Activated T-cell treated with anti-CD3 and anti-CD28 coated beads for 4 hours (primary cell): ENCODE measurements at regions not wholly inside any gene's neighbourhood (a gene's known extent, or its start where the extent isn't known, plus 50 kb on each side); places are given as distances from the start of the nearest gene placed in this dataset.
"Not testable (repeated sequence)": the region's sequence is repeated elsewhere in the genome, so short reads cannot be mapped to it uniquely, and the experiment has no call there.

Source experiments
- DNase-seq: peaks from one replicate; pipeline ENCODE4 v3.0.0-alpha.2; 2020

DNA sequence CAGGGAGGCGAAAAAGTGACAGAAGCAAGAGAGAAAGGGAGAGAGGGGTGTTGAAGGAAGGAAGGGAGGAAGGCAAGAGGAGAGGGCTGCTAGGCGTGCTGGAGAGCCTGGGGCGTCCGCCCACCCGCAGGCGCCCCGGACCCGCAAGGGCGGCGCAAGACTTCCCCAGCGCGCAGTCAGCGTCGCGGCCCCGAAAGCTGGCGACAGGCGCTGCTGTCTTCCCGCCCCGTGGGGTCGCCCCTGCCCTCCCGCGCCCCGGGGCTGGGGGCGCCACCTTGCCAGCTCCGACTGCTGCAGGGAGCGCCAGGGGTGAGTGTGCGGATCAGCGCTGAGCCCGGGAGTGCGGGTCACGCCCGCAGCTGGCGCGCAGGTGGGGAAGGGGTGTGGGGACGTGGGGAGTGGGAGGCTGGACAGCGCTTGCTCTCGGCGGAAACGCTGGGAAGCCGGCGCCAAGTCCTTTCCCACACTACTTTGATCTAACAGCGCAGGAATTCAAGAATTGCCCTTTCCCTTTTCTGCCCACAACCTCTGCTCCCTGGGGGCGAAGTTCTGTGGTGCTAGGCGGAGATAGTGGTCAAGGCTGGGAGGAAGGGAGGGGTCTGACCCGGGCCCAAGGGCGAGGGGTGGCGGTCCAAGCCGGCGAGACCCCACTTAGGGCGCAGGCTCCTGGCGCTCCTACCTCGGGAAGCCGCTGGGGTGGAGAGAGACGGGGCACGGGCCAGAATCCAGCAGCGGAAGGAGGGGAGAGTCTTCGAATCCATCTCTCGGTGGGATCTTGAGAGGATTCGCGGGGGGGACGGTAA lies 266.1 kb downstream of the CGGBP1 start, which contains the start of gene HTR1F:
Gene HTR1F (plus strand): TSS at position 173 of the 803 bp plus-strand sequence.
- no peak for DNase-seq

- DNase-seq = no peak
Measured at GRCh38 chr3:87792198-87792533, 266.6 kb downstream of the CGGBP1 start.

- DNase-seq = no peak
Measured at GRCh38 chr3:87791248-87792027, 267.4 kb downstream of the CGGBP1 start.

- DNase-seq = not testable (repeated sequence)
Measured at GRCh38 chr3:87789049-87789448, 269.8 kb downstream of the CGGBP1 start.

GRCh38 chr3:87788516-87788915 lies 270.3 kb downstream of the CGGBP1 start:
- no peak for DNase-seq

- no peak for DNase-seq
Measured at GRCh38 chr3:87780811-87781210, 278.0 kb downstream of the CGGBP1 start.

GRCh38 chr3:87778876-87779275 lies 279.9 kb downstream of the CGGBP1 start:
- no peak for DNase-seq

- no peak for DNase-seq
Measured at GRCh38 chr3:87771337-87772192, 287.2 kb downstream of the CGGBP1 start.

GRCh38 chr3:87766721-87767120 lies 292.1 kb downstream of the CGGBP1 start:
- DNase-seq = no peak

DNA sequence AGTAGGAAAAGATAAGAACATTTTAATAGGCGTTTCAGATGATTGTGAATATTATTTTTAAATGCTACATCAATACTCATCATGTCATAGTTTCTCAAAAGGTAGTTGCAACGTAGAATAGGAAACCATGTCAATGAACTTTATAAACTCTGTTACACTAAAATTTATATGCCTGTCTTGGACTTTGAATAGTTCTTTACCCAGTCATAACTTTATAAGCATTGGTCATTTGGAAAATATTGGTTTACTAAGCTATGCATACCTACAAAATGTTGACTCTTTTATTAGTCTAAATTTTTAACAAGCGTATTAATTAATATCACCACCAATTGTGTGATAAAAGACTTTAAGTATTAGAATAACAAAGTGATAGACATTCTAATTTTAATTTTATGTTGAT lies 293.5 kb downstream of the CGGBP1 start:
- DNase-seq = no peak

- no peak for DNase-seq
Measured at GRCh38 chr3:87761795-87762194, 297.0 kb downstream of the CGGBP1 start.

DNA sequence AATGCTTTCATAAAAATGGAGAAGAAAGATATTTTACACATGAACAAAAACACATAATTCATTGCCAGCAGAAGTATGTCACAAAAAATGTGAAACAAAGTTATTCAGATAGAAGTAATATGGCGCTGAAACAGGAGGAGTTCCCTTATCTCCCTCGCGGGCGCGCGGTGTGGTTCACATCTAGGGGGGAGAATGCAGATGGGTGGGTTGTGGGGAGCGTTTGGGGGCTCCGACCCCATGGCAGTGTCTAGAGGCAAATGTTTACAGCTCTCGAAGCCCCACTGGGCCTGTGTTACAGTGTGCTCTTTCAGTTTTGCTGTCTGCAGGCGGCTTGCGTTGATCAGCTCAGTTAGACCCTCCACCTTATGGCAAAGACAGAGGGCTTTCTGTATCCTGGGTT lies 297.5 kb downstream of the CGGBP1 start:
- no peak for DNase-seq

- no peak for DNase-seq
Measured at GRCh38 chr3:87756616-87757015, 302.2 kb downstream of the CGGBP1 start.

- DNase-seq = no peak
Measured at GRCh38 chr3:87755852-87756251, 303.0 kb downstream of the CGGBP1 start.

DNA sequence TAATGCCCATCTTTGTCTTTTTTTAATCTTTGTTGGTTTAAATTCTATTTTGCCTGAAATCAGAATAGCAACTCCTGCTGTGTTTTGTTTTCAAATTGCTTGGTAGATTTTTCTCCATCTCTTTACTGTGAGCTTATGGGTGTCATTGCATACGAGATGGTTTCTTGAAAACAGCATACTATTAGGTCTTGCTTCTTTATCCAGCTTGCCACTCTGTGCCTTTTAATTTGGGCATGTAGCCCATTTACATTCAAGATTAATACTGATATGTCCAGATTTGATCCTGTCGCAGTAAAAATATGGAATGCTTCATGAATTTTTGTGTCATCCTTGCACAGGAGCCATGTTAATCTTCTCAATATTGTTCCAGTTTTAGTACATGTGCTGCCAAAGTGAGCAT lies 316.6 kb downstream of the CGGBP1 start:
- DNase-seq = no peak

DNA sequence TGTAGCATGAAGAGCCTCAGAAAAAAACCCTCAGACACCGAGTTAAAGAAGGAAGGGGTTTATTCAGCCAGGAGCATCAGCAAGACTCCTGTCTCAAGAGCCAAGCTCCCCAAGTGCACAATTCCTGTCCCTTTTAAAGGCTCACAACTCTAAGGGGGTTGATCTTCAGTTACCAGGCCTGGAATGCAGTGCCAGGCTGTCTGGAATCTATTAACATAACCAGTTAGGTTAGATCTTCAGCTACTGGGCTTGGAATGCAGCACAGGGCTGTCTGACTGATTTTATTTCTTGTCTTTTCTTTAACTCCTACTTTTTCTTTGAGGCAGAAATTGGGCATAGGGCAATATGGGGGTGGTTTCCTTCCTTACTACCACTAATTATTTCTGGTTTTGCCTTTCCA lies 317.9 kb downstream of the CGGBP1 start:
- not testable (repeated sequence) for DNase-seq

GRCh38 chr3:87737817-87738216 lies 321.0 kb downstream of the CGGBP1 start:
- not testable (repeated sequence) for DNase-seq

GRCh38 chr3:87733671-87734367 lies 325.0 kb downstream of the CGGBP1 start:
- no peak for DNase-seq

DNA sequence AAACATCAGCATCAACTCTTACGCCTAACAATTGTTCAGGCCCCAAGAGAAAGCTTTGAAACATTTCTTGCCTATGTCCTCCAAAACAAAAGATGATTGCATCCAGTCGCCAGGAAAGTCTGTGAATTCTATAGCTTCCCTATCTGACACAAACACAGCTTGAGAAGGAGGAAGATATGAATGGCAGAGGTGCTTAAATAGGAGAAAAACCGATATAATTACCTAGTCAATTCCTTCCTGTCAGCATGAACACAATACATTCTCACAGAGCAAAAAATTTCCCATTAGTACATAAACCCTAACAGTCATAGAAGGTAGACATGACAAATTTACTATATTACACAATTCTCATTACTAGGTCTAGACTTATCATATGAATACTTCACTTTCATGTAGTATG lies 326.5 kb downstream of the CGGBP1 start:
- no peak for DNase-seq

GRCh38 chr3:87727783-87728182 lies 331.0 kb downstream of the CGGBP1 start:
- no peak for DNase-seq

- no peak for DNase-seq
Measured at GRCh38 chr3:87719060-87719459, 339.7 kb downstream of the CGGBP1 start.

DNA sequence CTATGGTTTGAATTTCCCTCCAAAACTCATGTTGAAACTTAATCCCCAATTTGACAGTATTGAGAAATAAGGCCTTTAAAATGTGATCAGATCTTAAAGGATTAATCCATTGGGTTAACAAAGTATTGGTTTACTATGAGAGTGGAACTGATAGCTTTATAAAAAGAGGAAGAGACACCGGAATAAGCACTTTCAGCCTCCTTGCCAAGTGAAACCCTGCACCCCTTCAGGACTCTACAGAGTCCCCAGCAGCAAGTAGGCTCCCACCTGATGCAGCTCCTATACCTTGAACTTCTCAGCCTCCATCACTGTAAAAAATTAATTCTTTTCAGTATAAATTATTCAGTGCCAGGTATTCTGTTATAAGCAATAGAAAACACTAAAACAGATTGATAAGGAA lies 348.3 kb downstream of the CGGBP1 start:
- DNase-seq = no peak

GRCh38 chr3:87710028-87710427 lies 348.8 kb downstream of the CGGBP1 start:
- no peak for DNase-seq
